Bronchial epithelial cell (primary cell): ENCODE measurements at regions not wholly inside any gene's neighbourhood (a gene's known extent, or its start where the extent isn't known, plus 50 kb on each side); places are given as distances from the start of the nearest gene placed in this dataset.
A peak's percentile ranks its signal among the peaks of the same experiment; 100 is the strongest.

Experiments
- DNase-seq: peaks from one replicate; pipeline ENCODE4 v3.0.0-alpha.2; 2010; ENCODE audit warnings: low read depth
- FAIRE-seq: peaks from 2 replicates; lab custom pipeline; 2011; peaks lifted over from hg19 to GRCh38; lab: Jason Lieb, UNC
- H3K27me3 ChIP-seq: 2 replicates; pipeline ENCODE4 v1.5.1; 2011; ENCODE audit warnings: low read length; ENCODE audit not compliant: control insufficient read depth, insufficient read depth
- H3K36me3 ChIP-seq: 2 replicates; pipeline ENCODE4 v1.5.1; 2011; ENCODE audit warnings: low read length; ENCODE audit not compliant: control insufficient read depth, insufficient read depth
- H3K4me3 ChIP-seq: 2 replicates; pipeline ENCODE4 v1.5.1; 2011; ENCODE audit warnings: mild to moderate bottlenecking, low read depth, low read length, control low read depth
- CTCF ChIP-seq: IDR thresholded peaks from 2 replicates; pipeline ENCODE4 v1.5.1; 2011; ENCODE audit warnings: mild to moderate bottlenecking, moderate library complexity, low read length, control low read depth, inconsistent platforms; ENCODE audit not compliant: insufficient read depth, severe bottlenecking

- no peaks in the 10 kb centered on the region for H3K27me3 ChIP-seq
- DNase-seq, result peak; percentile 36
- no peak overlapping the region for H3K4me3 ChIP-seq
Observed at GRCh38 chr2:8306530-8307351, 375.1 kb upstream of the ID2 start.

GRCh38 chr2:8307606-8308180 lies 374.2 kb upstream of the ID2 start:
- DNase-seq (peak; percentile 70), FAIRE-seq (no peak)
- TF ChIP-seq CTCF, result no peak
- no peaks in the 10 kb centered on the region for H3K27me3 ChIP-seq
- H3K36me3 ChIP-seq, result no peaks in the 10 kb centered on the region
- H3K4me3 ChIP-seq, result no peak overlapping the region

More at GRCh38 chr2:8306530-8307351, 375.1 kb upstream of the ID2 start:
- FAIRE-seq, result no peak
- TF ChIP-seq CTCF, result no peak
- no peaks in the 10 kb centered on the region for H3K36me3 ChIP-seq

GRCh38 chr2:8309131-8309530 lies 372.7 kb upstream of the ID2 start:
- FAIRE-seq (no peak), DNase-seq (peak; percentile 4)
- no peak for TF ChIP-seq CTCF
- Histone ChIP-seq H3K27me3 (no peaks in the 10 kb centered on the region), H3K36me3 (no peaks in the 10 kb centered on the region), H3K4me3 (no peak overlapping the region)

- DNase-seq, result no peak
- FAIRE-seq, result no peak
- Histone ChIP-seq H3K36me3 (no peaks in the 10 kb centered on the region), H3K4me3 (no peak overlapping the region), H3K27me3 (no peaks in the 10 kb centered on the region)
- no peak for TF ChIP-seq CTCF
Observed at GRCh38 chr2:8310557-8311455, 371.1 kb upstream of the ID2 start.

GRCh38 chr2:8312221-8312620 lies 369.6 kb upstream of the ID2 start:
- no peak for TF ChIP-seq CTCF
- Histone ChIP-seq H3K4me3 (no peak overlapping the region), H3K27me3 (no peaks in the 10 kb centered on the region), H3K36me3 (no peaks in the 10 kb centered on the region)
- DNase-seq (no peak), FAIRE-seq (no peak)
